T-helper 22 cell (primary cell): ENCODE measurements at regions not wholly inside any gene's neighbourhood (a gene's known extent, or its start where the extent isn't known, plus 50 kb on each side); places are given as distances from the start of the nearest gene placed in this dataset.
"Not testable (repeated sequence)": the region's sequence is repeated elsewhere in the genome, so short reads cannot be mapped to it uniquely, and the experiment has no call there.

ENCODE experiments used
- DNase-seq: peaks from one replicate; pipeline ENCODE4 v3.0.0-alpha.2; 2020; ENCODE audit warnings: low read depth

GRCh38 chr9:75672478-75672877, 218.0 kb upstream of the PCSK5 start:
- no peak for DNase-seq

- no peak for DNase-seq
Measured at GRCh38 chr9:75683591-75683990, 206.9 kb upstream of the PCSK5 start.

GRCh38 chr9:75685062-75685461, 205.4 kb upstream of the PCSK5 start:
- DNase-seq = no peak

- no peak for DNase-seq
Measured at GRCh38 chr9:75687359-75687953, 203.0 kb upstream of the PCSK5 start.

GRCh38 chr9:75690551-75690950, 199.9 kb upstream of the PCSK5 start:
- DNase-seq = not testable (repeated sequence)

- no peak for DNase-seq
Measured at GRCh38 chr9:75691408-75691807, 199.1 kb upstream of the PCSK5 start.

GRCh38 chr9:75692309-75692708, 198.2 kb upstream of the PCSK5 start:
- no peak for DNase-seq

GRCh38 chr9:75695921-75696320, 194.6 kb upstream of the PCSK5 start:
- DNase-seq = no peak

GRCh38 chr9:75699017-75699416, 191.5 kb upstream of the PCSK5 start:
- DNase-seq = no peak

GRCh38 chr9:75699625-75700251, 190.7 kb upstream of the PCSK5 start:
- no peak for DNase-seq

- DNase-seq = no peak
Measured at GRCh38 chr9:75700252-75700640, 190.2 kb upstream of the PCSK5 start.

GRCh38 chr9:75707191-75707590, 183.3 kb upstream of the PCSK5 start:
- DNase-seq = no peak

- DNase-seq = no peak
Measured at GRCh38 chr9:75709698-75710097, 180.8 kb upstream of the PCSK5 start.

GRCh38 chr9:75712700-75713099, 177.8 kb upstream of the PCSK5 start:
- DNase-seq = no peak

GRCh38 chr9:75713335-75713734, 177.1 kb upstream of the PCSK5 start:
- DNase-seq = no peak

- DNase-seq = no peak
Measured at GRCh38 chr9:75715360-75715759, 175.1 kb upstream of the PCSK5 start.

GRCh38 chr9:75718677-75719076, 171.8 kb upstream of the PCSK5 start:
- no peak for DNase-seq

- no peak for DNase-seq
Measured at GRCh38 chr9:75728391-75728790, 162.1 kb upstream of the PCSK5 start.

GRCh38 chr9:75734802-75735201, 155.7 kb upstream of the PCSK5 start:
- no peak for DNase-seq

- DNase-seq = no peak
Measured at GRCh38 chr9:75739884-75740611, 150.4 kb upstream of the PCSK5 start.

- no peak for DNase-seq
Measured at GRCh38 chr9:75743855-75744254, 146.6 kb upstream of the PCSK5 start.

GRCh38 chr9:75754080-75754479, 136.4 kb upstream of the PCSK5 start:
- no peak for DNase-seq

GRCh38 chr9:75775166-75775565, 115.3 kb upstream of the PCSK5 start:
- no peak for DNase-seq
